Astrocyte of the cerebellum (primary cell): ENCODE measurements at regions not wholly inside any gene's neighbourhood (a gene's known extent, or its start where the extent isn't known, plus 50 kb on each side); places are given as distances from the start of the nearest gene placed in this dataset.

Source experiments
- DNase-seq: peaks from one replicate; pipeline ENCODE4 v3.0.0-alpha.2; 2011; ENCODE audit warnings: low read depth
- H3K4me3 ChIP-seq: 2 replicates; pipeline ENCODE4 v1.5.1; 2011; ENCODE audit warnings: mild to moderate bottlenecking, low read depth, low read length, moderate library complexity
- in situ Hi-C: cut with HindIII; loops from 2 replicates; pipeline ENCODE4 v1.10.0; 2017; ENCODE audit warnings: low sequenced_read_pairs
- TF ChIP-seq, protein P1 (sequence below): IDR thresholded peaks from 2 replicates; pipeline ENCODE4 v1.5.1; 2012; ENCODE audit warnings: low read length, low read depth, moderate library complexity, mild to moderate bottlenecking; ENCODE audit errors: missing control alignments

DNA sequence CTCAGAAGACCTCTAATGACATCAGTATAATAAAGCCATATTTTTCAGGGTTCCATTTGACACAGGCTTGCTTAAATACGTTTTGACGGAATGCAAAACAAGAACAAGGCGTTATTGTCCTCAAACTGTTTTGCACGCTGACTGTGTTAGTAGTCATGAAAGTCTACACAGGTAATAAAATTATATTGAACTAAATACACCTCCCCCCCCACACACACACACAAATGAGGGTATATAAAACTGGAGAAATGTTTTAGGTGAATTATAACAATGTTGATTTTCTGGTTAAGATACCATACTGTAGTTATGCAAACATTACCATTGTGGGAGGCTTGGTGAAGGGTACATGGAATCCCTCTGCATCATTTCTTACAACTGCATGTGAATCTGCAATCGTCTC lies 257.1 kb upstream of the ARRDC4 start:
- DNase-seq, result no peak
- TF ChIP-seq, protein P1, sequence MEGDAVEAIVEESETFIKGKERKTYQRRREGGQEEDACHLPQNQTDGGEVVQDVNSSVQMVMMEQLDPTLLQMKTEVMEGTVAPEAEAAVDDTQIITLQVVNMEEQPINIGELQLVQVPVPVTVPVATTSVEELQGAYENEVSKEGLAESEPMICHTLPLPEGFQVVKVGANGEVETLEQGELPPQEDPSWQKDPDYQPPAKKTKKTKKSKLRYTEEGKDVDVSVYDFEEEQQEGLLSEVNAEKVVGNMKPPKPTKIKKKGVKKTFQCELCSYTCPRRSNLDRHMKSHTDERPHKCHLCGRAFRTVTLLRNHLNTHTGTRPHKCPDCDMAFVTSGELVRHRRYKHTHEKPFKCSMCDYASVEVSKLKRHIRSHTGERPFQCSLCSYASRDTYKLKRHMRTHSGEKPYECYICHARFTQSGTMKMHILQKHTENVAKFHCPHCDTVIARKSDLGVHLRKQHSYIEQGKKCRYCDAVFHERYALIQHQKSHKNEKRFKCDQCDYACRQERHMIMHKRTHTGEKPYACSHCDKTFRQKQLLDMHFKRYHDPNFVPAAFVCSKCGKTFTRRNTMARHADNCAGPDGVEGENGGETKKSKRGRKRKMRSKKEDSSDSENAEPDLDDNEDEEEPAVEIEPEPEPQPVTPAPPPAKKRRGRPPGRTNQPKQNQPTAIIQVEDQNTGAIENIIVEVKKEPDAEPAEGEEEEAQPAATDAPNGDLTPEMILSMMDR, result no peak
- no peak overlapping the region for H3K4me3 ChIP-seq
- in situ Hi-C loops, result no loop called here

DNA sequence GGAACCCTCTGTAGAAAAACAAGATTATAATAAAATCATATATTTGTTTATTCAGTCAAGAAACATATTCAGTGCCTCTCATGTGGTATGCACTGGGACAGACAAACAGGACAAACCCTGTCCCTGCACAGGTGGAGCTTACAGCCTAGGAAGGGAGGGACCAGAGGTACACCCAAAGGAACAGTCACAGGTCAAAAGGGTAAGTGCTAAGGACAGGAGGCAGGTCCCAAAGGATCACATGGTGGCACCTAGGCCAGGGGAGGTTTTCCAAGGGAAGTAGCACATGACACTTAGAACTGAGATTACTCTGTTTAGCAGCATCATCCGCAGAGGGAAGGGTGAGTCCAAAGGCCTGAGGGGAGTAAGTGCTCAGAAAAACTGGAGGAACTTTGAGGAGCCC lies 254.4 kb upstream of the ARRDC4 start:
- TF ChIP-seq, protein P1, result no peak
- in situ Hi-C loops, result no loop called here
- no peak overlapping the region for H3K4me3 ChIP-seq
- DNase-seq, result no peak

DNA sequence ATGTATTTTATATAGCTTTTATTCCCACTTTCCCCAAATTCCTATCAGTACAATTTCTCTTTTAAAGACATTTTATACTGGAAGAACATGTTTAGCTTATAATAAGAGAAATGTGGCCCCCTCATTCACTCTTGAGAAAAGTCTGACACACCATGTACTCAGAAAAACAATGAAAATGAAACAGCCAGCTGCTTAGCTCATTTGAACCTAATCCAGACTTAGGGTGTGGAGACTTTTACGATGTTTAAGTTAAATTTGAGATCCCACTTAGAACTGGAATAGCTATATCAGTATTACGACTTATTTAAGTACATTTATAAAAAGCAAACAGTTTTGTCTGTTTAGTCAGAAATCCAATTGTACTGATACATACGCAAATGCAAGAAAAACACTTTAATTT lies 252.3 kb upstream of the ARRDC4 start:
- no peak for DNase-seq
- TF ChIP-seq, protein P1, result no peak
- H3K4me3 ChIP-seq, result no peak overlapping the region
- in situ Hi-C loops, result no loop called here

DNA sequence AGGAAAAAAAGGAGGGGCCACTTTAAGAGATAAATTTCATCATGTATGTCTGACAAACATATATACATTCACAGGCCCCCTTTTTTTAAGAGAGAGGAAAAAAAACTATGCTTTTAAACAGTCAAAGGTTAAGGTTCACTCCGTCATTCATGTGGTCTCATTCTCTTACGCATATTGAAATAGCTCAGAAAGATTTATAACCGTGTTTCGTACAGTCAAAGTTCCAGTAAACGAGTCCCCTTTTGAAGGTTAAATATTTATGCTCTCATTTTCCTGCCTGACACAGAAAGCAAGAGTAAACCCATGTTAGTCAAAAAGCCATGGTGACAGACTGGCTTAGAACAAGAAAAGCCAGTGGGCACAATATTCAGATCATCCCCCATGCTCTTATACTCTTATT lies 248.0 kb upstream of the ARRDC4 start:
- in situ Hi-C loops, result no loop called here
- no peak for DNase-seq
- TF ChIP-seq, protein P1, result no peak
- H3K4me3 ChIP-seq, result no peak overlapping the region

DNA sequence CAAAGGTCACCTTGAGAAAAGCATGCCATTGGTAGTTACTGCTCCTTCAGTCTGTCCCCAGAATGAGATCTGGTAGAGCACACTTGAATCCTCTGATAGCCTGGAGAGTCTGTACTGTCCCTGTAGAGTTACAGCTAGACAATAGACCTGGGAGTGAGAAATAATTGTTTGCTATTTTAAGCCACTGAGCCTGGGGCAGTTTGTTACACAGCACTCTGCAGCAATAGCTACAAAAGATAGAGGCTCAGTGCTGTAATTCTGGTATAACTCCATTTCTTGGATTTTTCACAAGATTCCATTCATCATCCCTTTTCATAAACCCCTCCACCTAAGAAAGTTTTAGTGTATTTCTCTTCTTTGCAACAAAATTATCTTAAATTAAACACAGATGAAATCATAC lies 242.7 kb upstream of the ARRDC4 start:
- in situ Hi-C loops, result no loop called here
- no peak for DNase-seq
- H3K4me3 ChIP-seq, result no peak overlapping the region
- TF ChIP-seq, protein P1, result no peak

DNA sequence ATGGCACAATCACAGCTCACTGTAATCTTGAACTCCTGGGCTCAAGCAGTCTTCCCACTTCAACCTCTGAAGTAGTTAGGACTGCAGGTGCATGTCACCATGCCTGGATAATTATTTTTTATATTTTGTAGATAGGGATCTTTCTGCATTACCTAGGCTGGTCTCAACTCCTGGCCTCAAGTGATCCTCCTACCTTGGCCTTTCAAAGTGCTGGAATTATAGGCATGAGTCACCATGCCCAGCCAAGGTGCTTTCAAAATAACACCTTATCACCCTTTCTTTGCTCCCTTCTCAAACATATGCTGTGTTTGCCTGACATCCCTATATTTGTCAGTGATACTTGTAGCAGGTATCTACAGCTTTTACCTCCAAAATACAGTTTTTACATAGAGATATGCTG lies 242.0 kb upstream of the ARRDC4 start:
- no peak overlapping the region for H3K4me3 ChIP-seq
- in situ Hi-C loops, result no loop called here
- TF ChIP-seq, protein P1, result no peak
- no peak for DNase-seq

DNA sequence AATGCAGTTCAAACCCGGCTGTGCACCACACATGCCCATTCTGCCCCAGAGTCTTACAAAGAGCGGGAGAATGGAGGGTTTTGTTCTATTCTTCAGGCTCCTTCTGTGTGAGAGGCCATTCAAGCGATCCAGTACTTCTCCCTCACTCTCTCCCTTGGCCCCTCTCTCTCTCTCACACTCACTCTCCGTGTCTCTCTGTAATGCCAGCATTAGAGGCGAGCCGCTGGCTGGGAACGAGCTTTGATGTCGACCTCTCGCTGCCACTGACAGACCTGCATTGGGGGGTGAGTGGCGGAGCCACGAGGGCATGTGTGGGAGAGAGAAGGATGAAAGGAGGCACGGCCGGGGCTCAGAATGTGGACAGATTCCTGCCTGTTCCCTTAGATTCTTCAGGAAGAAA lies 231.7 kb upstream of the ARRDC4 start:
- DNase-seq, result no peak
- in situ Hi-C loops, result no loop called here
- H3K4me3 ChIP-seq, result no peak overlapping the region
- TF ChIP-seq, protein P1, result no peak
